ENCODE measurements at regions not wholly inside any gene's neighbourhood (a gene's known extent, or its start where the extent isn't known, plus 50 kb on each side); places are given as distances from the start of the nearest gene placed in this dataset.

DNA sequence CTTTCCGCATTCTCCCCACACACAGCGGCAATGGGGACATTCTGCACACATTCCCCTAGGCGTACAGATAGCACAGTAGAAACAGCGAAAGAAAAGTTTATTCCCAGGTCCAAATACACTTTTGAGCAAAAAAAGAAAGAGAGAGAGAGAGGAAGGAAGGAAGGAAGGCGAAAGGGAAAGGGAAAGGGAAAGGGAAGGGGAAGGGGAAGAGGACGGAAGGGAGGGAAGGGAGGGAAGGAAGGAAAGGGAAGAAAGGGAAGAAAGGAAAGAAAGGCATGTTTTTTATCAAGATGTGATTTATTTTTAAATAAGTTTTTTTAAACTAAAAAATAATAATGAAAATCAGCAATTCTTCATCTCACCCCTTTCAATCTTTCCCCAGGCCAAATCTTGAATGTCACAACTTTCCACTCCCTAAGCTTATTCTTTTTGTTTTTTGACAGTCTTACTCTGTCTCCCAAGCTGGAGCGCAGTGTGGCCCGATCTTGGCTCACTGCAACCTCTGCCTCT, 281.7 kb downstream of the SKIDA1 start:
- Mint-ChIP-seq H3K4me3 (ENCODE audit: low read depth, unreplicated experiment) (no peak overlapping the region), H3K27ac (ENCODE audit: unreplicated experiment) (no peak overlapping the region), H3K9me3 (ENCODE audit: low read depth, unreplicated experiment) (peaks cover 2% of the 10 kb centered on the region), H3K27me3 (ENCODE audit: unreplicated experiment) (no peaks in the 10 kb centered on the region), H3K4me1 (ENCODE audit: low read depth, unreplicated experiment) (no peaks in the 10 kb centered on the region), H3K36me3 (ENCODE audit: insufficient read depth, unreplicated experiment) (no peaks in the 10 kb centered on the region)
- CTCF ChIA-PET: no interaction called here
- no peak for DNase-seq
- intact Hi-C loops (cut with micrococcal nuclease; ENCODE audit: unreplicated experiment): no loop called here
- TF ChIP-seq, protein P1, sequence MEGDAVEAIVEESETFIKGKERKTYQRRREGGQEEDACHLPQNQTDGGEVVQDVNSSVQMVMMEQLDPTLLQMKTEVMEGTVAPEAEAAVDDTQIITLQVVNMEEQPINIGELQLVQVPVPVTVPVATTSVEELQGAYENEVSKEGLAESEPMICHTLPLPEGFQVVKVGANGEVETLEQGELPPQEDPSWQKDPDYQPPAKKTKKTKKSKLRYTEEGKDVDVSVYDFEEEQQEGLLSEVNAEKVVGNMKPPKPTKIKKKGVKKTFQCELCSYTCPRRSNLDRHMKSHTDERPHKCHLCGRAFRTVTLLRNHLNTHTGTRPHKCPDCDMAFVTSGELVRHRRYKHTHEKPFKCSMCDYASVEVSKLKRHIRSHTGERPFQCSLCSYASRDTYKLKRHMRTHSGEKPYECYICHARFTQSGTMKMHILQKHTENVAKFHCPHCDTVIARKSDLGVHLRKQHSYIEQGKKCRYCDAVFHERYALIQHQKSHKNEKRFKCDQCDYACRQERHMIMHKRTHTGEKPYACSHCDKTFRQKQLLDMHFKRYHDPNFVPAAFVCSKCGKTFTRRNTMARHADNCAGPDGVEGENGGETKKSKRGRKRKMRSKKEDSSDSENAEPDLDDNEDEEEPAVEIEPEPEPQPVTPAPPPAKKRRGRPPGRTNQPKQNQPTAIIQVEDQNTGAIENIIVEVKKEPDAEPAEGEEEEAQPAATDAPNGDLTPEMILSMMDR (IDR thresholded peaks at IDR 0.05; ENCODE audit: unreplicated experiment): no peak
- BruUV-seq (replicated peaks): no TSS peak

DNA sequence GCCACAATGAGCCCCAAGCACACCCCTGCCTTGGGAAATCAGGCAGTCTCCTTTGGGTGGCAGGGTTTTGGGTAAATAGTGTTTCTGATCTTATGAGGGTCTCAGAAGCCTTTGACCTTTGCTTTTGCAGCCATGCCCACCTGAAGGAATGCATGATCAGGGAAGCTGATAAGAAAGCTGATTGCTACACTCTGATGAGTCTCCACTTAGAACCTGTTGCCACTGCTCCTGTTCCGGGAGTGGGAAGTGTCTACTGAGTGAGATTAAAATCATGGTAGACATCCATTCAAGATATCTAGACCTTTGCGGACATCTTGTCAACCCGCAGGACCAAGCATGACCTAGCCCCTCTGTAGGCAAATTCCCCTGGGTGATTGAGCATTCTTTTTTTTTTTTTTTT, 282.6 kb downstream of the SKIDA1 start:
- Mint-ChIP-seq H3K36me3 (ENCODE audit: insufficient read depth, unreplicated experiment) (no peaks in the 10 kb centered on the region), H3K4me1 (ENCODE audit: low read depth, unreplicated experiment) (peaks cover 3% of the 10 kb centered on the region), H3K4me3 (ENCODE audit: low read depth, unreplicated experiment) (no peak overlapping the region), H3K27ac (ENCODE audit: unreplicated experiment) (no peak overlapping the region), H3K27me3 (ENCODE audit: unreplicated experiment) (no peaks in the 10 kb centered on the region), H3K9me3 (ENCODE audit: low read depth, unreplicated experiment) (peaks cover 2% of the 10 kb centered on the region)
- intact Hi-C loops (cut with micrococcal nuclease; ENCODE audit: unreplicated experiment): no loop called here
- no TSS peak for BruUV-seq (replicated peaks)
- CTCF ChIA-PET: no interaction called here
- DNase-seq: no peak
- TF ChIP-seq, protein P1 (IDR thresholded peaks at IDR 0.05; ENCODE audit: unreplicated experiment): no peak

DNA sequence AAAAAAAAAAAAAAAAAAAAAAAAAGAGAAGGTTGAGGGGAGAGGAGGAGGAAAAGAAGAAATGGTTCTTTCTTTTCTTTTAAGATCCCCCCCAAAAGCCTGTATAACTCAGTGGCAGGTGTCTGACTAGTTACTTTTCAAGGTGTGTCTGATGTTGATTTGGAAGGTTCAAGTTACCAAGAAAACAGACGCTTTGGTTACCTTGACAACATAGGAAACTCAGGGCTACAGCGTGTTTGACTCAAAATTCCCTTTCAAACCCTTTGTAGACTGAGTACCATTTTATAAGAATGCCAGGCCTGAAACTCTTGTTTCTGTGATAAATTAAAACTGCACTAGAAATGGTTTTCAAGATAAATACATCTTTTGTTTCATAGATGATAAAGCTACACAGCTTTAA, 286.8 kb downstream of the SKIDA1 start:
- CTCF ChIA-PET: no interaction called here
- intact Hi-C loops (cut with micrococcal nuclease; ENCODE audit: unreplicated experiment): loop anchor here (2.0 to 10.0 kb wide), 2 partner anchors 44 to 64 kb away; no protein-coding TSS in a partner anchor
- Mint-ChIP-seq H3K36me3 (ENCODE audit: insufficient read depth, unreplicated experiment) (no peaks in the 10 kb centered on the region), H3K9me3 (ENCODE audit: low read depth, unreplicated experiment) (no peaks in the 10 kb centered on the region), H3K27ac (ENCODE audit: unreplicated experiment) (no peak overlapping the region), H3K4me1 (ENCODE audit: low read depth, unreplicated experiment) (peaks cover 10% of the 10 kb centered on the region), H3K4me3 (ENCODE audit: low read depth, unreplicated experiment) (no peak overlapping the region), H3K27me3 (ENCODE audit: unreplicated experiment) (no peaks in the 10 kb centered on the region)
- DNase-seq: no peak
- TF ChIP-seq, protein P1 (IDR thresholded peaks at IDR 0.05; ENCODE audit: unreplicated experiment): no peak
- no TSS peak for BruUV-seq (replicated peaks)

DNA sequence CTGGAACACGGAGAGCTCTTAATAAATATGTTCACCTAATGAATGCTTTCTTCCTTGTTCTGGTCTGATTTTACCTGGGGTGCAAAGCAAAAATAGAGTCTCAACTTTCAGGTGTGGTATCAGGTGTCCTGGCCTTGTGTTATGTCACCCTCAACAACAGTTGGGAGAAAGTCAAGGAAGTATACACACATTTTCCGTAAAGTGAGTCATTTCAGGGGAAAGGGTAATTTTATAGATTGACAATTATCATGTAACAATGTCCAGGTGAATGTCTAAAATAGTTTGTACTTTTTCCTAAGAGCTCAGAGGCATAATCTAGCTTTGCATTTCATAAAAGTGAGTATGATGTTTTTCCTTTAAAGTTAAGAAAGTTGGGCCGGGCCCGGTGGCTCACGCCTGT, 287.4 kb downstream of the SKIDA1 start:
- no TSS peak for BruUV-seq (replicated peaks)
- TF ChIP-seq, protein P1 (IDR thresholded peaks at IDR 0.05; ENCODE audit: unreplicated experiment): no peak
- Mint-ChIP-seq H3K27me3 (ENCODE audit: unreplicated experiment) (no peaks in the 10 kb centered on the region), H3K36me3 (ENCODE audit: insufficient read depth, unreplicated experiment) (no peaks in the 10 kb centered on the region), H3K9me3 (ENCODE audit: low read depth, unreplicated experiment) (no peaks in the 10 kb centered on the region), H3K4me3 (ENCODE audit: low read depth, unreplicated experiment) (no peak overlapping the region), H3K4me1 (ENCODE audit: low read depth, unreplicated experiment) (peaks cover 10% of the 10 kb centered on the region), H3K27ac (ENCODE audit: unreplicated experiment) (peak overlapping the region; percentile 73)
- intact Hi-C loops (cut with micrococcal nuclease; ENCODE audit: unreplicated experiment): loop anchor here (2.0 to 10.0 kb wide), 2 partner anchors 43 to 63 kb away; no protein-coding TSS in a partner anchor
- peak; percentile 34 for DNase-seq
- CTCF ChIA-PET: interaction anchor here (0.7 kb wide), 1 partner anchor 46 kb away, joined by 5 read pairs; no protein-coding TSS in a partner anchor
